ENCODE measurements at regions not wholly inside any gene's neighbourhood (a gene's known extent, or its start where the extent isn't known, plus 50 kb on each side); places are given as distances from the start of the nearest gene placed in this dataset.

GRCh38 chrX:6701085-6701484 lies 166.2 kb upstream of the VCX3A start:
- Histone ChIP-seq H3K27ac (no peak overlapping the region), H3K4me3 (no peak overlapping the region), H3K36me3 (no peaks in the 10 kb centered on the region), H3K27me3 (no peaks in the 10 kb centered on the region), H3K4me1 (ENCODE audit: low read depth) (no peaks in the 10 kb centered on the region), H3K9me3 (ENCODE audit: low read depth) (no peaks in the 10 kb centered on the region)
- TF ChIP-seq CTCF (IDR thresholded peaks at IDR 0.05; ENCODE audit: low read depth, low read length): no peak
- no peak for DNase-seq (ENCODE audit: low read depth in 1 of 2, low spot score in 1 of 2)

- Histone ChIP-seq H3K4me3 (no peak overlapping the region), H3K27ac (no peak overlapping the region), H3K9me3 (ENCODE audit: low read depth) (no peaks in the 10 kb centered on the region), H3K4me1 (ENCODE audit: low read depth) (no peaks in the 10 kb centered on the region), H3K27me3 (no peaks in the 10 kb centered on the region), H3K36me3 (no peaks in the 10 kb centered on the region)
- no peak for DNase-seq (ENCODE audit: low read depth in 1 of 2, low spot score in 1 of 2)
- TF ChIP-seq CTCF (IDR thresholded peaks at IDR 0.05; ENCODE audit: low read depth, low read length): no peak
Observed at GRCh38 chrX:6695717-6696116, 160.8 kb upstream of the VCX3A start.

GRCh38 chrX:6694977-6695376 lies 160.1 kb upstream of the VCX3A start:
- Histone ChIP-seq H3K27ac (no peak overlapping the region), H3K36me3 (no peaks in the 10 kb centered on the region), H3K4me3 (no peak overlapping the region), H3K9me3 (ENCODE audit: low read depth) (no peaks in the 10 kb centered on the region), H3K27me3 (no peaks in the 10 kb centered on the region), H3K4me1 (ENCODE audit: low read depth) (no peaks in the 10 kb centered on the region)
- no peak for TF ChIP-seq CTCF (IDR thresholded peaks at IDR 0.05; ENCODE audit: low read depth, low read length)
- no peak for DNase-seq (ENCODE audit: low read depth in 1 of 2, low spot score in 1 of 2)

- Histone ChIP-seq H3K4me3 (no peak overlapping the region), H3K9me3 (ENCODE audit: low read depth) (no peaks in the 10 kb centered on the region), H3K27me3 (no peaks in the 10 kb centered on the region), H3K36me3 (no peaks in the 10 kb centered on the region), H3K27ac (no peak overlapping the region), H3K4me1 (ENCODE audit: low read depth) (no peaks in the 10 kb centered on the region)
- TF ChIP-seq CTCF (IDR thresholded peaks at IDR 0.05; ENCODE audit: low read depth, low read length): no peak
- no peak for DNase-seq (ENCODE audit: low read depth in 1 of 2, low spot score in 1 of 2)
Observed at GRCh38 chrX:6694221-6694620, 159.3 kb upstream of the VCX3A start.

- Histone ChIP-seq H3K36me3 (no peaks in the 10 kb centered on the region), H3K27me3 (no peaks in the 10 kb centered on the region), H3K9me3 (ENCODE audit: low read depth) (no peaks in the 10 kb centered on the region), H3K4me3 (no peak overlapping the region), H3K4me1 (ENCODE audit: low read depth) (no peaks in the 10 kb centered on the region), H3K27ac (no peak overlapping the region)
- DNase-seq (ENCODE audit: low read depth in 1 of 2, low spot score in 1 of 2): no peak
- no peak for TF ChIP-seq CTCF (IDR thresholded peaks at IDR 0.05; ENCODE audit: low read depth, low read length)
Observed at GRCh38 chrX:6693051-6693450, 158.1 kb upstream of the VCX3A start.

- Histone ChIP-seq H3K27me3 (no peaks in the 10 kb centered on the region), H3K4me1 (ENCODE audit: low read depth) (no peaks in the 10 kb centered on the region), H3K36me3 (no peaks in the 10 kb centered on the region), H3K9me3 (ENCODE audit: low read depth) (no peaks in the 10 kb centered on the region), H3K27ac (no peak overlapping the region), H3K4me3 (no peak overlapping the region)
- no peak for TF ChIP-seq CTCF (IDR thresholded peaks at IDR 0.05; ENCODE audit: low read depth, low read length)
- no peak for DNase-seq (ENCODE audit: low read depth in 1 of 2, low spot score in 1 of 2)
Observed at GRCh38 chrX:6685489-6685888, 150.6 kb upstream of the VCX3A start.
